ENCODE measurements at regions not wholly inside any gene's neighbourhood (a gene's known extent, or its start where the extent isn't known, plus 50 kb on each side); places are given as distances from the start of the nearest gene placed in this dataset.

- DNase-seq, result no peak
- TF ChIP-seq CTCF (IDR thresholded peaks at IDR 0.05; ENCODE audit: low read depth, low read length), result no peak
- Histone ChIP-seq H3K27me3 (no peaks in the 10 kb centered on the region), H3K4me1 (no peaks in the 10 kb centered on the region), H3K9me3 (no peaks in the 10 kb centered on the region), H3K36me3 (no peaks in the 10 kb centered on the region), H3K4me3 (ENCODE audit: low read depth, low read length) (no peak overlapping the region)
Observed at GRCh38 chr4:126250006-126250405, 935.3 kb downstream of the FAT4 start.

GRCh38 chr4:126251169-126251568 is 936.4 kb downstream of the FAT4 start:
- H3K9me3 ChIP-seq, result no peaks in the 10 kb centered on the region
- DNase-seq, result no peak
- H3K4me1 ChIP-seq, result no peaks in the 10 kb centered on the region
- TF ChIP-seq CTCF (IDR thresholded peaks at IDR 0.05; ENCODE audit: low read depth, low read length), result no peak
- no peaks in the 10 kb centered on the region for H3K36me3 ChIP-seq
- H3K4me3 ChIP-seq (ENCODE audit: low read depth, low read length), result no peak overlapping the region
- no peaks in the 10 kb centered on the region for H3K27me3 ChIP-seq

GRCh38 chr4:126262665-126263064 is 947.9 kb downstream of the FAT4 start:
- Histone ChIP-seq H3K36me3 (no peaks in the 10 kb centered on the region), H3K27me3 (no peaks in the 10 kb centered on the region), H3K4me1 (no peaks in the 10 kb centered on the region), H3K9me3 (no peaks in the 10 kb centered on the region), H3K4me3 (ENCODE audit: low read depth, low read length) (no peak overlapping the region)
- no peak for TF ChIP-seq CTCF (IDR thresholded peaks at IDR 0.05; ENCODE audit: low read depth, low read length)
- no peak for DNase-seq

GRCh38 chr4:126264839-126265238 is 950.1 kb downstream of the FAT4 start:
- no peak for DNase-seq
- TF ChIP-seq CTCF (IDR thresholded peaks at IDR 0.05; ENCODE audit: low read depth, low read length), result no peak
- H3K27me3 ChIP-seq, result no peaks in the 10 kb centered on the region
- no peak overlapping the region for H3K4me3 ChIP-seq (ENCODE audit: low read depth, low read length)
- no peaks in the 10 kb centered on the region for H3K36me3 ChIP-seq
- H3K9me3 ChIP-seq, result no peaks in the 10 kb centered on the region
- H3K4me1 ChIP-seq, result no peaks in the 10 kb centered on the region

GRCh38 chr4:126265888-126266287 is 951.1 kb downstream of the FAT4 start:
- H3K9me3 ChIP-seq, result no peaks in the 10 kb centered on the region
- no peaks in the 10 kb centered on the region for H3K36me3 ChIP-seq
- H3K4me1 ChIP-seq, result no peaks in the 10 kb centered on the region
- no peaks in the 10 kb centered on the region for H3K27me3 ChIP-seq
- no peak overlapping the region for H3K4me3 ChIP-seq (ENCODE audit: low read depth, low read length)
- no peak for TF ChIP-seq CTCF (IDR thresholded peaks at IDR 0.05; ENCODE audit: low read depth, low read length)
- DNase-seq, result no peak

- no peak for DNase-seq
- Histone ChIP-seq H3K9me3 (no peaks in the 10 kb centered on the region), H3K27me3 (no peaks in the 10 kb centered on the region), H3K4me1 (no peaks in the 10 kb centered on the region), H3K4me3 (ENCODE audit: low read depth, low read length) (no peak overlapping the region), H3K36me3 (no peaks in the 10 kb centered on the region)
- TF ChIP-seq CTCF (IDR thresholded peaks at IDR 0.05; ENCODE audit: low read depth, low read length), result no peak
Observed at GRCh38 chr4:126267689-126268088, 952.9 kb downstream of the FAT4 start.

Data from BE2C (cell line).